ENCODE measurements at regions not wholly inside any gene's neighbourhood (a gene's known extent, or its start where the extent isn't known, plus 50 kb on each side); places are given as distances from the start of the nearest gene placed in this dataset.

GRCh38 chr12:38138225-38139221, 178.1 kb upstream of the ALG10B start:
- DNase-seq (ENCODE audit: low read depth): peak; percentile 76

- no peak for DNase-seq (ENCODE audit: low read depth)
Measured at GRCh38 chr12:38139456-38139855, 177.1 kb upstream of the ALG10B start.

- no peak for DNase-seq (ENCODE audit: low read depth)
Measured at GRCh38 chr12:38141239-38141638, 175.3 kb upstream of the ALG10B start.

GRCh38 chr12:38141861-38142260, 174.7 kb upstream of the ALG10B start:
- no peak for DNase-seq (ENCODE audit: low read depth)

- DNase-seq (ENCODE audit: low read depth): no peak
Measured at GRCh38 chr12:38142974-38143373, 173.6 kb upstream of the ALG10B start.

- DNase-seq (ENCODE audit: low read depth): no peak
Measured at GRCh38 chr12:38144049-38144448, 172.5 kb upstream of the ALG10B start.

GRCh38 chr12:38144601-38145436, 171.8 kb upstream of the ALG10B start:
- DNase-seq (ENCODE audit: low read depth): peak; percentile 70

- peak; percentile 95 for DNase-seq (ENCODE audit: low read depth)
Measured at GRCh38 chr12:38149395-38150073, 167.0 kb upstream of the ALG10B start.

GRCh38 chr12:38151991-38152700, 164.4 kb upstream of the ALG10B start:
- no peak for DNase-seq (ENCODE audit: low read depth)

- DNase-seq (ENCODE audit: low read depth): no peak
Measured at GRCh38 chr12:38152816-38153736, 163.5 kb upstream of the ALG10B start.

- DNase-seq (ENCODE audit: low read depth): no peak
Measured at GRCh38 chr12:38153737-38154061, 162.9 kb upstream of the ALG10B start.

GRCh38 chr12:38154096-38155019, 162.2 kb upstream of the ALG10B start:
- DNase-seq (ENCODE audit: low read depth): no peak

- DNase-seq (ENCODE audit: low read depth): no peak
Measured at GRCh38 chr12:38155020-38155395, 161.6 kb upstream of the ALG10B start.

GRCh38 chr12:38155526-38156496, 160.8 kb upstream of the ALG10B start:
- DNase-seq (ENCODE audit: low read depth): no peak

- no peak for DNase-seq (ENCODE audit: low read depth)
Measured at GRCh38 chr12:38156497-38157245, 159.9 kb upstream of the ALG10B start.

- DNase-seq (ENCODE audit: low read depth): no peak
Measured at GRCh38 chr12:38157274-38157932, 159.2 kb upstream of the ALG10B start.
